T-helper 2 cell treated with Interferon-gamma antibody and Interleukin-4, amounts not matched to agents 5 μg/mL and 100 μg/mL, for 36 hours (primary cell): ENCODE measurements at regions not wholly inside any gene's neighbourhood (a gene's known extent, or its start where the extent isn't known, plus 50 kb on each side); places are given as distances from the start of the nearest gene placed in this dataset.
"Not testable (repeated sequence)": the region's sequence is repeated elsewhere in the genome, so short reads cannot be mapped to it uniquely, and the experiment has no call there.

ENCODE experiments used
- DNase-seq: peaks from one replicate; pipeline ENCODE4 v3.0.0; 2021; ENCODE audit warnings: low spot score
- H3K27ac Mint-ChIP-seq: one replicate; pipeline ENCODE4 v1.8.0; 2021; ENCODE audit warnings: mild to moderate bottlenecking, mixed read lengths
- H3K27me3 Mint-ChIP-seq: one replicate; pipeline ENCODE4 v1.8.0; 2021; ENCODE audit warnings: low read depth, mixed read lengths
- H3K36me3 Mint-ChIP-seq: one replicate; pipeline ENCODE4 v1.8.0; 2021; ENCODE audit warnings: low read depth, mixed read lengths
- H3K4me1 Mint-ChIP-seq: one replicate; pipeline ENCODE4 v1.8.0; 2021; ENCODE audit warnings: low read depth, mixed read lengths
- H3K4me3 Mint-ChIP-seq: one replicate; pipeline ENCODE4 v1.8.0; 2022; ENCODE audit warnings: mild to moderate bottlenecking, moderate library complexity, mixed read lengths
- H3K9me3 Mint-ChIP-seq: one replicate; pipeline ENCODE4 v1.8.0; 2021; ENCODE audit warnings: mixed read lengths

DNA sequence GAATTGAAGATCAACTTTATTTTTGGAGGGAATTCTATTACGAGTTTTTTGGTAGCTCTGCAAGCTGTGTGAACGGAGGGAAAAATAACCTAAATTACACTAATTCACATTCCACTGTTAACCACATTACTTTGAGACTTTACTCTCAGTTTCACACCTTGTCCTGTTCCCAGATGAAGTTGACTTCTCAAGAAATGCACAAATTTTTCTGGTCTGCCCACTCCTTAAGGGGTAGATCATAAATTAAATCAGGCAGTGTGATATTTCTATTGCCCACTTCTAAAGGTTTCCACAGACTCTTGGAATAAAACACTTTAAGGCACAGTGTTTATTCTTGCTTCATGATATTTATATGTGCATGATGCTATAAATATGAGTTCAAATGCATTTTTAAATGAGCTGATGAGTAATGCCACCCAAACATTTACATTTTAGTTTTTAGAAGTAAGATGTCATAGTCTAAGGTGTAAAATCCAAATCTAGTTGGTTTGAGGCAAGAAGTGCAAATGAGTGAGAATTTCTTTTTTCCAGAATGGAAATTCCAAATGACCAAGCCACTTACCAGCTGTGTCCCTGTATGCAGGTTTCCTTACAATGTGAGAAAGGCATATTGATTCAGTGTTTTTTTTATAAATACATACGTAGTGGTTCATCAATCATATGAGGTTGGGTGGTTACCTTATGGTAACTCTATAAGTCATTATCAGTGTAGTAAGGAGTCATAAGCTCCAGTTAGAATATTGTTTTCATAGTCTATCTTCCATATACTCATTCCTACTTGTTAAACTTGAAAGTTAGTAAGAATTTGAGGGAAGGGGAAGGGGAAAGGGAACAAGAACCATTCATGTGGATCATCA, 437.7 kb upstream of the MEF2C start:
- H3K9me3 Mint-ChIP-seq: no peaks in the 10 kb centered on the region
- no peak overlapping the region for H3K27ac Mint-ChIP-seq
- H3K36me3 Mint-ChIP-seq: no peaks in the 10 kb centered on the region
- no peak overlapping the region for H3K4me3 Mint-ChIP-seq
- H3K4me1 Mint-ChIP-seq: no peaks in the 10 kb centered on the region
- H3K27me3 Mint-ChIP-seq: no peaks in the 10 kb centered on the region
- DNase-seq: no peak

DNA sequence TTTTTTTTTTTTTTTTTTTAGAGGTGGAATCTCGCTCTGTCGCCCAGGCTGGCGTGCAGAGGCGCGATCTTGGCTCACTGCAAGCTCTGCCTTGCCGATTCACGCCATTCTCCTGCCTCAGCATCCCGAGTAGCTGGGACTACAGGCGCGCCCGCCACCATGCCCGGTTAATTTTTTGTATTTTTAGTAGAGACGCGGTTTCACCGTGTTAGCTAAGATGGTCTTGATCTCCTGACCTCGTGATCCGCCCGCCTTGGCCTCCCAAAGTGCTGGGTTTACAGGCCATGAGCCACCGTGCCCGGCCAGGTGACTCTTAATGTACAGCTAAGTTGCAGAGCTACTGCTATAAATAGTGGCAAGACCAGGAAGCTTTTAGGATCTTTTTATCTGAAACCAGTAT, 434.9 kb upstream of the MEF2C start:
- H3K4me3 Mint-ChIP-seq, H3K27me3 Mint-ChIP-seq, DNase-seq, H3K36me3 Mint-ChIP-seq, H3K9me3 Mint-ChIP-seq, H3K27ac Mint-ChIP-seq: not testable (repeated sequence)
- H3K4me1 Mint-ChIP-seq: peaks cover 10% of the 10 kb centered on the region

DNA sequence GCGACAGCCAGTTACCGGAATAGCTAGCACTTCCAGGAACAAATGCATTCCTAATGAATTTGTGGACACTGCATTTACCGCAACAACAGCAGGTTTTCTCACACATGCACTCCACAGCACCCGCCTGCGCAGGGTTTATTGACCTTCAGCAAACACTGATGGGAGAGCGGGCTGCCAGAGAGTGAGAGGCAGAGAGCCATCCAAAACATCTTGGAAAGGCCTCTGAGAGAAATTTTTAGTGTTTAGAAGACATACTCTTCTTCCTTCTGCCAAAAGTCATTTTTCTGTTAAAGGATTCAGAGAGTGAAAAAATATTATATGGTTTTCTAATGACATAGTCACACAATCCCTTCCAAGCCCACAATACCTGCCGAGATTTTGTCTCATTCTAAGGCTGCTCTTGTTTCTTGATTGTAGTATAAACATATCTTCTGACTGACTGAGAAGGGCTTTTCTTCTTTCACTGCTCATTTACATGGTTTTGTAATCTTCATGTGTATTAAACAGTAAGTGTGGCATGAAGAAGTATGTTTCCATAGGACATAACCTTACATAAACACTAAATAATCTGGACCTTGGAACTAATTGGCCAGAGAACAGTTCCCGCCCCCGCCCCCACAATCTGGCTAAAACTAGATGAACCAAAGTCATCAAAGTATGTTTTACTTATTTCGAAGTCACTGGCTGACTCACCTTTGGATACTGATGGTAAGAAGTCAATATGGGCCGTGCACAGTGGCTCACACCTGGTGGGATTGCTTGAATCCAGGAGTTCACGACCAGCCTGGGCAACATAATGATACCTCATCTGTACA, 432.5 kb upstream of the MEF2C start:
- H3K4me3 Mint-ChIP-seq: no peak overlapping the region
- no peak for DNase-seq
- H3K27ac Mint-ChIP-seq: no peak overlapping the region
- H3K36me3 Mint-ChIP-seq: no peaks in the 10 kb centered on the region
- H3K9me3 Mint-ChIP-seq: no peaks in the 10 kb centered on the region
- no peaks in the 10 kb centered on the region for H3K27me3 Mint-ChIP-seq
- peaks cover 10% of the 10 kb centered on the region for H3K4me1 Mint-ChIP-seq

DNA sequence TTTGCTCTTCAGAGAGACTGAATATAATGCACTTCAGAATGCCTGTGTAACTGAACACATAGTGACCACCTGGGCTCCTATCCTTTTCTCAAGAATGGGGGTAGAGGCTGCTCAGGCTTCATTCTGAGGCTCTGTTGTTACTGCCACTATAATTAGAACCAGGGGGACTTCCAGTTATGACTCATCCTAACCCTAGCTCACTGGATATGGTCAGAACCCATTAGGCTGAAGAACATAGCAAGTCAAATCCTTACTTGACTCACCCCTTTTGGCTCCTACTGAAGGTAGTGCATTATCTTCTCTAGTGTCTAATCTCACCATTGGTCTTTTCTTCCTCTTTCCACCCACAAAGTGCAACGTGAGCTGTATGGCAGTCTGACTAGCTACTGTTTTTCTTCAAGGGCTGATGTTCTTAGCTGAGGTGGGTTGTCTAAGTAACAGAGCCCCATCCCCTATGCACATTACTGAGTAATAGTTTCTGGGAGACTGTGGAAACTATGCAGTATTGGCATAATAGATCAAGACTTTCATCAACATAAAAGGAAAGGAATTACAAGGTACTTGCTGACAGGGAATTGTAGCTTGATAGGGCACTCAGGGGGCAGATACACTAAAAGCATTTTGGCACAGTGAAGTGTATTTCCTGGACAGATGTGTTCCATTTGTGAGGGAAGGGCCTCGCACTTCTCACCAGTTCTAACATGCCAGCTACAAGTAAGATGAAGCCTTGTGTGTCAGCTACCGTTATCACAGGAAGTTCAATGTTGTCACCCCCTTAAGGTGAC, 431.0 kb upstream of the MEF2C start:
- Mint-ChIP-seq H3K36me3 (no peaks in the 10 kb centered on the region), H3K9me3 (no peaks in the 10 kb centered on the region), H3K27ac (peak overlapping the region; percentile 41), H3K27me3 (no peaks in the 10 kb centered on the region), H3K4me3 (no peak overlapping the region), H3K4me1 (peaks cover 14% of the 10 kb centered on the region)
- DNase-seq: peak; percentile 64

DNA sequence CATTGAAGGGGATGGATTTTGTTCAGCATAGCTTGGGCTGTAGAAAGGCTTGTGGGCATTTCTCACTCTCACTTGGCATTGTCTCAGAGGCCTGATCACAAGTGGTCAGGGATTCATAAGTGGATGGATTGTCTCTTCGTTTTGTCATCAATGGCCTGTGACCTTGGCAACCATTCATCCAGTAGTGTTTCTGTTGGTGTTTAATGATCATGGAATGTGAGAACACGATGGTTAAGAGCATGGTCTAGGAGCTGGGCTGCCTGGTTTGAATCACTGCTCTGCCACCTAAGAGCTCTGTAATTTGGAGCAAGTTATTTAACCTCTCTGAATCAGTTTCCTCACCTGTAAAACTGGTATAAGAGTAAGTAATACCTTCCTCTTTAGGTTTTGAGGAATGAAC, 430.1 kb upstream of the MEF2C start:
- H3K4me3 Mint-ChIP-seq: no peak overlapping the region
- peaks cover 14% of the 10 kb centered on the region for H3K4me1 Mint-ChIP-seq
- no peak for DNase-seq
- no peaks in the 10 kb centered on the region for H3K9me3 Mint-ChIP-seq
- H3K27ac Mint-ChIP-seq: no peak overlapping the region
- no peaks in the 10 kb centered on the region for H3K36me3 Mint-ChIP-seq
- no peaks in the 10 kb centered on the region for H3K27me3 Mint-ChIP-seq

DNA sequence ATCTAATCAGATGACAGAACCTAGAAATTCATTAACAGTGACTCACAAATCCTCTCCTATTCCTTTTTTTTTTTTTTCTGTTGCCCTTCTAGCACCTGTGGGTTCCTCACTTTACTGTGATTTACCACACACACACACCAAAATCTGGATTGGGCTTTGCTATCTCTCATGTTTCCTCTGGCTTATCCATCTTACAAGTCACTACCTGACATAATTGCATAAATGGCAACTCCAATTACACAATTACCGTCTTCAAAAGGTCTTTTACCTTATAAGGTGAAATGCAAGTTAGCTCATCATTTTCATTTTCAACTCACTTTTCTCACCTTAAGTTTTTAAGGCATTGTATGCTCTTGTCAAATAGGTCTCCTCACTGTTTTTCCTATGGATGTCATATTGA, 426.3 kb upstream of the MEF2C start:
- no peak overlapping the region for H3K27ac Mint-ChIP-seq
- H3K4me3 Mint-ChIP-seq: no peak overlapping the region
- no peaks in the 10 kb centered on the region for H3K9me3 Mint-ChIP-seq

DNA sequence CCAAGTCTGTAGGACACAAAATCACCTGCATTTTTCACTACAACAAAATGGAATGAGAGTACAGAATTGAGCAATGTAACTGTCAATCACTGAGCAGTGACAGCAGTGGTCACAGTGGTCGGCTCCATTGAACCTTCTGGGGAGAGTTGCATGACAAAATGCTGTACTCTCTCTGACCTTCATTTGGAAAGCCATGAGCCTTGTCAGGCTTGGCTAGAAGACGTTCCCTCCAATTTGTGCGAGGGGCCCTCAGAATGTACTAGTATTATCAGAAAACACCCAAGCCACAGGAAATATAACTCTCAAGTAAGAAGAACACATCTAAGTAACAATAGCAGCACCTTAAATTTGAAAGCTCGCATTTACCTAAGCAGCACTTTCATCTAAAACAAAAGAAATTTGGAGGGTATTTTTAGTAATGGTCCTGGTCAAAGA, 425.6 kb upstream of the MEF2C start:
- H3K27ac Mint-ChIP-seq: no peak overlapping the region
- no peaks in the 10 kb centered on the region for H3K36me3 Mint-ChIP-seq
- DNase-seq: no peak
- peaks cover 4% of the 10 kb centered on the region for H3K4me1 Mint-ChIP-seq
- no peaks in the 10 kb centered on the region for H3K9me3 Mint-ChIP-seq
- H3K27me3 Mint-ChIP-seq: no peaks in the 10 kb centered on the region
- H3K4me3 Mint-ChIP-seq: no peak overlapping the region

More for the DNA sequence above, 426.3 kb upstream of the MEF2C start:
- DNase-seq: no peak
- Mint-ChIP-seq H3K4me1 (peaks cover 10% of the 10 kb centered on the region), H3K36me3 (no peaks in the 10 kb centered on the region), H3K27me3 (no peaks in the 10 kb centered on the region)

DNA sequence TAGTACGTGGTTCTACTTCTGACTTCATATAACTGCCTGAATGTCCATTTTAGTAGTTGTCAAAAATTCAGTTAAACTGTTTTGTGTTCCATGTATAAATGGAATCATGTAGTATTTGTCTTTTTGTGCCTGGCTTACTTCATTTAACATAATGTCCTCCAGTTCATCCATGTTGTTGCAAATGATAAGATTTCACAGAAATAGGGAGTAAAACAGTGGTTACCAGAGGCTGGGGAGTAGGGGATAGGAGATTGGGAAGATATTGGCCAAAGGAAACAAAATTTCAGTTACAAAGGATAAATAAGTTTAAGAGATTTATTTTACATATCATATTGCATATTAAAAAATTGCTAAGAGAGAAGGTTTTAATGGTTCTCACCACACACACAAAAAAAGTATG, 425.0 kb upstream of the MEF2C start:
- Mint-ChIP-seq H3K27me3 (no peaks in the 10 kb centered on the region), H3K36me3 (no peaks in the 10 kb centered on the region), H3K4me3 (no peak overlapping the region), H3K4me1 (peaks cover 5% of the 10 kb centered on the region), H3K27ac (no peak overlapping the region), H3K9me3 (no peaks in the 10 kb centered on the region)
- DNase-seq: no peak

DNA sequence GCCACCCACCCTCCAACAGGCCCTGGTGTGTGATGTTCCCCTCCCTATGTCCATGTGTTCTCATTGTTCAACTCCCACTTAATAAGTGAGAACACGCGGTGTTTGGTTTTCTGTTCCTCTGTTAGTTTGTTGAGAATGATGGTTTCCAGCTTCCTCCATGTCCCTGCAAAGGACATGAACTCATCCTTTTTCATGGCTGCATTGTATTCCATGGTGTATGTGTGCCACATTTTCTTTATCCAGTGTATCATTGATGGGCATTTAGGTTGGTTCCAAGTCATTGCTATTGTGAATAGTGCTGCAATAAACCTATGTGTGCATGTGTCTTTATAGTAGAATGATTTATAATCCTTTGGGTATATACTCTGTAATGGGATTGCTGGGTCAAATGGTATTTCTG, 424.2 kb upstream of the MEF2C start:
- H3K27me3 Mint-ChIP-seq, H3K27ac Mint-ChIP-seq: not testable (repeated sequence)

DNA sequence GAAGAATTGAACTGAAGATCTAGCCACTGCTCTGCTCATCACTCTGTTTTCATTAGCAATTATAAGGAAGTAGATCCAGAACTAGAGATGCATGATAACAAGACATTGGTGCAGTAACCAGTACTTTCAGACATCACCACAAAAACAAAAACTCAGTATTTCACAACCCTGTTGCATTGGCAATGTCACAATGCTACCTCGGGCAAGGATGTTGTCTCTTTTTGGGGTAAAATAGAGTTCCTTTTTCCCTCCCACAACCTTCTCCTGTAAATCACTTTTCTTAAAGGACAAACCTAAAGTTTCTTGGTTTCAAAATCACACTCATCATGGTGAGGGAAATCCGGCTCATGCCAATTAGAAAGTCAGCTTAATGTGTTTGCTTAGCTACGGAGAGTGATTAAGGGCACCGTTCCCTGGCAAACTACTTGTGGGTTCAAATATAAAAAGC, 420.1 kb upstream of the MEF2C start:
- H3K27me3 Mint-ChIP-seq: no peaks in the 10 kb centered on the region
- no peaks in the 10 kb centered on the region for H3K36me3 Mint-ChIP-seq
- no peak overlapping the region for H3K27ac Mint-ChIP-seq
- no peaks in the 10 kb centered on the region for H3K9me3 Mint-ChIP-seq
- H3K4me1 Mint-ChIP-seq: peaks cover 4% of the 10 kb centered on the region
- H3K4me3 Mint-ChIP-seq: no peak overlapping the region
- DNase-seq: no peak

More for the DNA sequence above, 424.2 kb upstream of the MEF2C start:
- not testable (repeated sequence) for H3K4me1 Mint-ChIP-seq, H3K36me3 Mint-ChIP-seq, DNase-seq, H3K9me3 Mint-ChIP-seq, H3K4me3 Mint-ChIP-seq

DNA sequence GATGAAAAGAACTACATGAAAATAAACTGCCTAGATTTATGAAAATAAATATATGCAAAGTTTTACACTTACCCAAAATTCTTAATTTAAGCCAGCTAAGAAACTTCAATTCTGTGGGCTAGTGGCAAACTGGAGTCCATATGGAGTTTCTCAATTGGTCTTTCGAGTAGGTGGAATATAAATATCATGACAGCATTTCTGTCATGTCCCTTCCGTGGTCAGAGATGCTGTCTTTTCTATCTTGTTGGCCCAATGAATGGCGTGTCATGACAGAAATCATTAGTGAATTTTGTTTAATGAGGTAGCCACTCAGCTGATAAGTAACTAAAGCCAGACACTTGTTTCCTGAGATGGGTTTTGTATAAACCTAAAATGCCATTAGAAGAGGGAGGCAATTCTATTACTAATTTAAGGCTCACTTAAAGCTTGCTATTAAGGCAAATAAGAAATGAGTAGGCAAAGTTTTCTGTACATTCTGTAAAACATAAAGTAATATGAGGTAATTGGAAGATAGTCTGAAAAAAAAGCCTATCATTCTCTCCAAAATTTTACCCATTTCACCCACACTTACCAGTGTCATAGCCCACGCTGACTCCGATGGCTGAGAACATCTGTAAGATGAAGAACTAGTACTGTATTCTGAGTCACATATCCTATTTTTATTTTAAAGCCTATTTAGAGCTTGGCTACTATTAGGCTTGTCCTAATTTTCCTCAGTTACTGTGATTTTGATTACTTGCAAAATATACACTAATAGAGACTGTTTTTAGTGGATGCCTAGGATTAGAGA, 419.3 kb upstream of the MEF2C start:
- DNase-seq: no peak
- no peaks in the 10 kb centered on the region for H3K27me3 Mint-ChIP-seq
- H3K36me3 Mint-ChIP-seq: no peaks in the 10 kb centered on the region
- H3K4me1 Mint-ChIP-seq: peaks cover 4% of the 10 kb centered on the region
- no peak overlapping the region for H3K4me3 Mint-ChIP-seq
- H3K9me3 Mint-ChIP-seq: no peaks in the 10 kb centered on the region
- H3K27ac Mint-ChIP-seq: no peak overlapping the region

DNA sequence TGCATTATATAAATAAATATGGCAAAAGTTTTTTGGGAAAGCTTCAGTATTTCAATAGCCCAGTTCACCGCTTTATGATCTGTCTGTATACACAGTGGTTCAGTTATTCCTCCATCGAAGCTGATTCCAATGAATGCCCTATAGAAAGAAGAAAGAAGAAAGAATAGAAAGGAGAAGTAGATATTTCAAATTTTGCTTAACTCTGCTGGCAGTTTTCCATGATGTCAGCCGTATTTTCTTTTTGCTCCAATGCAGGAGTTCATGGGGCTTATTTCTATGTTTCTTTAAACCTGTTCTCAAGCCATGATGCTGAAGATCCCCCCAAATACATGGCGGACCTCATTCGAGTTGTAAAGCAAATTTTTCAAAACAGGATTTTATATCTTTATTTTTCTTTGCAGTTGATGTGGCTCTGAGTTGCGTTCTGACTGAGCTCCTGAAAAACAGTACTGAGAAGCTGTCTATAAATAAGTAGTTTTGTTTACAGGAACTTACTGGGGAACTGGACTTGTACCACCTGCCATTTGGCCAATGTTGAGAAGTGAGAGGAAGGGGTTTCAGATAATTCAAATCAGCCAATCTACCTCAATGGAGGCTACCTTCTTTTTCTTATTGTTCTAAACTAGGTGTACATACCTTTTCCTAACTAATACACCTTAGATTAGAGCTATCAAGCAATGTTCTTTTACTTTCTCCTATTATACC, 418.5 kb upstream of the MEF2C start:
- no peaks in the 10 kb centered on the region for H3K9me3 Mint-ChIP-seq

More for the DNA sequence above, 418.5 kb upstream of the MEF2C start:
- no peaks in the 10 kb centered on the region for H3K27me3 Mint-ChIP-seq
- no peak overlapping the region for H3K4me3 Mint-ChIP-seq
- peaks cover 4% of the 10 kb centered on the region for H3K4me1 Mint-ChIP-seq
- no peaks in the 10 kb centered on the region for H3K36me3 Mint-ChIP-seq
- DNase-seq: no peak
- no peak overlapping the region for H3K27ac Mint-ChIP-seq
